GM23338 (cell line): ENCODE measurements at regions not wholly inside any gene's neighbourhood (a gene's known extent, or its start where the extent isn't known, plus 50 kb on each side); places are given as distances from the start of the nearest gene placed in this dataset.

ENCODE experiments used
- ATAC-seq: fragments of 200-7000 bp; cut with Tn5 transposase; 3 replicates; pipeline ENCODE4 v1.9.1; 2020
- DNase-seq: peaks from one replicate; pipeline ENCODE4 v3.0.0-alpha.2; 2015; ENCODE audit warnings: low spot score
- H2AFZ ChIP-seq: fragments of 200-600 bp; sonication (generic); 2 replicates; pipeline ENCODE4 v1.8.0; 2016; ENCODE audit warnings: antibody characterized with exemption, mild to moderate bottlenecking, moderate library complexity
- H3F3A ChIP-seq: fragments of 200-600 bp; sonication (generic); replicated peaks from 2 replicates; pipeline ENCODE4 v1.8.0; 2017; ENCODE audit warnings: antibody characterized with exemption, mixed run types, low read depth
- H3K27ac ChIP-seq: fragments of 200-600 bp; sonication (generic); 2 replicates; pipeline ENCODE4 v1.6.1; 2016; ENCODE audit warnings: low read depth
- H3K27me3 ChIP-seq: fragments of 200-600 bp; sonication (generic); 2 replicates; pipeline ENCODE4 v1.8.0; 2016; ENCODE audit warnings: mild to moderate bottlenecking, mixed run types, moderate library complexity; ENCODE audit not compliant: insufficient read depth
- H3K36me3 ChIP-seq: fragments of 200-600 bp; sonication (generic); 2 replicates; pipeline ENCODE4 v1.8.0; 2016; ENCODE audit warnings: mild to moderate bottlenecking; ENCODE audit not compliant: insufficient read depth
- H3K4me1 ChIP-seq: fragments of 200-600 bp; sonication (generic); 2 replicates; pipeline ENCODE4 v1.8.0; 2016; ENCODE audit warnings: mild to moderate bottlenecking, moderate library complexity; ENCODE audit not compliant: insufficient read depth
- H3K4me2 ChIP-seq: fragments of 200-600 bp; sonication (generic); 2 replicates; pipeline ENCODE4 v1.7.1; 2017; ENCODE audit warnings: mixed run types
- H3K4me3 ChIP-seq: fragments of 200-600 bp; sonication (generic); 2 replicates; pipeline ENCODE4 v1.6.1; 2016; ENCODE audit warnings: mixed run types
- H3K79me2 ChIP-seq: fragments of 200-600 bp; sonication (generic); replicated peaks from 2 replicates; pipeline ENCODE4 v1.8.0; 2017; ENCODE audit warnings: mild to moderate bottlenecking; ENCODE audit not compliant: insufficient read depth
- H3K9me2 ChIP-seq: fragments of 200-600 bp; sonication (generic); 2 replicates; pipeline ENCODE4 v1.8.0; 2017; ENCODE audit not compliant: insufficient read depth
- H4K20me1 ChIP-seq: fragments of 200-600 bp; sonication (generic); replicated peaks from 2 replicates; pipeline ENCODE4 v1.8.0; 2017; ENCODE audit warnings: mild to moderate bottlenecking; ENCODE audit not compliant: insufficient read depth
- H3K27ac Mint-ChIP-seq: 2 replicates; pipeline ENCODE4 v1.8.0; 2020; ENCODE audit warnings: inconsistent platforms, mild to moderate bottlenecking, moderate library complexity, mixed read lengths
- H3K27me3 Mint-ChIP-seq: 3 replicates; pipeline ENCODE4 v1.8.0; 2022; ENCODE audit warnings: low read depth, mild to moderate bottlenecking, moderate library complexity, mixed read lengths, inconsistent platforms; ENCODE audit not compliant: insufficient read depth, poor library complexity
- H3K36me3 Mint-ChIP-seq: 3 replicates; pipeline ENCODE4 v1.8.0; 2021; ENCODE audit warnings: low read depth, mild to moderate bottlenecking, inconsistent platforms, moderate library complexity, mixed read lengths
- H3K4me1 Mint-ChIP-seq: 3 replicates; pipeline ENCODE4 v1.8.0; 2020; ENCODE audit warnings: mild to moderate bottlenecking, inconsistent platforms, mixed read lengths
- H3K4me3 Mint-ChIP-seq: 3 replicates; pipeline ENCODE4 v1.8.0; 2021; ENCODE audit warnings: moderate library complexity, mild to moderate bottlenecking, inconsistent platforms, mixed read lengths
- H3K9me3 Mint-ChIP-seq: 3 replicates; pipeline ENCODE4 v1.8.0; 2020; ENCODE audit warnings: moderate library complexity, mild to moderate bottlenecking, inconsistent platforms, mixed read lengths
- CREB1 ChIP-seq: fragments of 250-450 bp; sonication (Bioruptor Pico); IDR thresholded peaks from 2 replicates; pipeline ENCODE4 v1.5.0; 2020; ENCODE audit warnings: low read depth, mild to moderate bottlenecking, moderate library complexity
- CTCF ChIP-seq, 2 experiments: fragments of 200-600 bp in 1 of 2; sonication (generic) in 1 of 2; conservative IDR thresholded peaks; 2 replicates each; pipeline versions ENCODE4 v1.5.1 to v1.6.1; 2016 to 2017; ENCODE audit warnings: antibody characterized with exemption in 2 of 2, low read depth in 2 of 2, mild to moderate bottlenecking in 2 of 2, moderate library complexity in 1 of 2
- EZH2 ChIP-seq: fragments of 200-600 bp; sonication (generic); IDR thresholded peaks from one replicate; pipeline ENCODE4 v1.8.0; 2017; ENCODE audit warnings: antibody characterized with exemption, mild to moderate bottlenecking, low read depth; ENCODE audit not compliant: unreplicated experiment
- JUNB ChIP-seq: IDR thresholded peaks from one replicate; pipeline ENCODE4 v1.6.1; 2016; ENCODE audit warnings: antibody characterized with exemption; ENCODE audit not compliant: unreplicated experiment
- POLR2AphosphoS5 ChIP-seq: IDR thresholded peaks from 2 replicates; pipeline ENCODE4 v1.6.1; 2016; ENCODE audit warnings: antibody characterized with exemption, low read depth
- REST ChIP-seq: IDR thresholded peaks from one replicate; pipeline ENCODE4 v1.6.1; 2018; ENCODE audit warnings: antibody characterized with exemption; ENCODE audit not compliant: unreplicated experiment

GRCh38 chr1:221839782-221840395 lies 98.0 kb upstream of the DUSP10 start:
- no peak for DNase-seq
- H3K4me2 ChIP-seq: no peak overlapping the region
- no peak for ATAC-seq
- TF ChIP-seq POLR2AphosphoS5 (no peak), JUNB (no peak), EZH2 (no peak), REST (no peak)
- no peak overlapping the region for H3K4me3 ChIP-seq
- Mint-ChIP-seq H3K4me1 (peaks cover 5% of the 10 kb centered on the region; the same call in 2 of the 3 replicates), H3K27ac (no peak overlapping the region), H3K36me3 (no peaks in the 10 kb centered on the region), H3K4me3 (no peak overlapping the region), H3K9me3 (no peaks in the 10 kb centered on the region), H3K27me3 (peaks cover 3% of the 10 kb centered on the region)
- no peaks in the 10 kb centered on the region for H3K9me2 ChIP-seq
- H3K27ac ChIP-seq: no peak overlapping the region
- no peaks in the 10 kb centered on the region for H3K36me3 ChIP-seq
- H3K4me1 ChIP-seq: no peaks in the 10 kb centered on the region
- H2AFZ ChIP-seq: no peak overlapping the region
- no peaks in the 10 kb centered on the region for H4K20me1 ChIP-seq
- no peaks in the 10 kb centered on the region for H3K79me2 ChIP-seq
- H3F3A ChIP-seq: no peaks in the 10 kb centered on the region
- no peaks in the 10 kb centered on the region for H3K27me3 ChIP-seq

GRCh38 chr1:221839321-221839720 lies 97.4 kb upstream of the DUSP10 start:
- Histone ChIP-seq H3K9me2 (peaks cover 1% of the 10 kb centered on the region; the same call in 1 of the 2 replicates), H3F3A (no peaks in the 10 kb centered on the region), H2AFZ (no peak overlapping the region), H3K4me2 (no peak overlapping the region), H4K20me1 (no peaks in the 10 kb centered on the region), H3K27ac (no peak overlapping the region), H3K27me3 (no peaks in the 10 kb centered on the region), H3K36me3 (no peaks in the 10 kb centered on the region), H3K4me3 (no peak overlapping the region), H3K4me1 (0 out of 2 replicates have a peak, but pooled peaks cover 2% of the 10 kb centered on the region), H3K79me2 (no peaks in the 10 kb centered on the region)
- Mint-ChIP-seq H3K27ac (no peak overlapping the region), H3K4me3 (no peak overlapping the region), H3K9me3 (no peaks in the 10 kb centered on the region), H3K36me3 (no peaks in the 10 kb centered on the region), H3K27me3 (peaks cover 3% of the 10 kb centered on the region), H3K4me1 (peaks cover 5% of the 10 kb centered on the region)
- ATAC-seq (no peak), DNase-seq (no peak)
- no peak for TF ChIP-seq CREB1

GRCh38 chr1:221837896-221838295 lies 96.0 kb upstream of the DUSP10 start:
- H3K4me1 ChIP-seq: 0 out of 2 replicates have a peak, but pooled peaks cover 6% of the 10 kb centered on the region
- ATAC-seq (no peak), DNase-seq (no peak)
- no peak overlapping the region for H2AFZ ChIP-seq
- H3K4me2 ChIP-seq: no peak overlapping the region
- H3K4me1 Mint-ChIP-seq: peaks cover 5% of the 10 kb centered on the region
- H3K9me2 ChIP-seq: peaks cover 4% of the 10 kb centered on the region; the same call in 1 of the 2 replicates
- no peaks in the 10 kb centered on the region for H3K79me2 ChIP-seq
- H3K36me3 ChIP-seq: no peaks in the 10 kb centered on the region
- H3F3A ChIP-seq: no peaks in the 10 kb centered on the region
- no peak overlapping the region for H3K4me3 ChIP-seq
- H4K20me1 ChIP-seq: no peaks in the 10 kb centered on the region
- no peaks in the 10 kb centered on the region for H3K27me3 ChIP-seq
- H3K27ac ChIP-seq: no peak overlapping the region
- H3K27me3 Mint-ChIP-seq: no peaks in the 10 kb centered on the region
- no peak overlapping the region for H3K27ac Mint-ChIP-seq
- H3K36me3 Mint-ChIP-seq: no peaks in the 10 kb centered on the region
- no peak overlapping the region for H3K4me3 Mint-ChIP-seq
- H3K9me3 Mint-ChIP-seq: no peaks in the 10 kb centered on the region
- TF ChIP-seq CTCF (conservative IDR thresholded peaks at IDR 0.05; ENCODE audit: low read depth in 2 of 2): no peak
- TF ChIP-seq POLR2AphosphoS5: no peak
